Trophoblast cell (in vitro differentiated cells and primary cell): ENCODE measurements at regions not wholly inside any gene's neighbourhood (a gene's known extent, or its start where the extent isn't known, plus 50 kb on each side); places are given as distances from the start of the nearest gene placed in this dataset.

Experiments
- DNase-seq, 2 donors: peaks; one replicate each; pipeline ENCODE4 v3.0.0-alpha.2; 2016
- H2AFZ ChIP-seq: 2 replicates; pipeline ENCODE4 v1.6.1; 2013; ENCODE audit warnings: low read length, moderate library complexity, mild to moderate bottlenecking; ENCODE audit not compliant: insufficient read depth, poor library complexity
- H2AK5ac ChIP-seq: 2 replicates; pipeline ENCODE4 v1.6.1; 2013; ENCODE audit warnings: mild to moderate bottlenecking, low read length
- H2BK120ac ChIP-seq: 2 replicates; pipeline ENCODE4 v1.6.1; 2013; ENCODE audit warnings: low read length, mild to moderate bottlenecking, moderate library complexity; ENCODE audit not compliant: insufficient read depth, poor library complexity
- H2BK12ac ChIP-seq: 2 replicates; pipeline ENCODE4 v1.6.1; 2013; ENCODE audit warnings: mild to moderate bottlenecking, low read length, moderate library complexity
- H2BK5ac ChIP-seq: 2 replicates; pipeline ENCODE4 v1.6.1; 2013; ENCODE audit warnings: low read length, low read depth, moderate library complexity, mild to moderate bottlenecking; ENCODE audit not compliant: poor library complexity
- H3K14ac ChIP-seq: 2 replicates; pipeline ENCODE4 v1.6.1; 2013; ENCODE audit warnings: mild to moderate bottlenecking, low read length
- H3K18ac ChIP-seq: 2 replicates; pipeline ENCODE4 v1.6.1; 2013; ENCODE audit warnings: mild to moderate bottlenecking, low read length
- H3K23ac ChIP-seq: 2 replicates; pipeline ENCODE4 v1.6.1; 2013; ENCODE audit warnings: low read length
- H3K27ac ChIP-seq: 2 replicates; pipeline ENCODE4 v1.5.1; 2013; ENCODE audit warnings: low read depth, mild to moderate bottlenecking, inconsistent platforms, low read length, moderate library complexity
- H3K27me3 ChIP-seq: 2 replicates; pipeline ENCODE4 v1.6.1; 2013; ENCODE audit warnings: inconsistent platforms, mild to moderate bottlenecking, low read length, moderate library complexity; ENCODE audit not compliant: insufficient read depth
- H3K36me3 ChIP-seq, 2 experiments: 1 replicate in 1 of 2; 2 replicates in 1 of 2; pipeline ENCODE4 v1.6.1; 2013; ENCODE audit warnings: low read length in 2 of 2, mild to moderate bottlenecking in 2 of 2, moderate library complexity in 1 of 2; ENCODE audit not compliant: insufficient read depth in 2 of 2, control insufficient read depth in 1 of 2
- H3K4ac ChIP-seq: 2 replicates; pipeline ENCODE4 v1.6.1; 2013; ENCODE audit warnings: low read depth, mild to moderate bottlenecking, low read length, moderate library complexity
- H3K4me1 ChIP-seq, 2 experiments: 1 replicate in 1 of 2; 2 replicates in 1 of 2; pipeline ENCODE4 v1.6.1; 2013; ENCODE audit warnings: low read length in 2 of 2, mild to moderate bottlenecking in 2 of 2, moderate library complexity in 1 of 2; ENCODE audit not compliant: insufficient read depth in 2 of 2, control insufficient read depth in 1 of 2
- H3K4me2 ChIP-seq: 2 replicates; pipeline ENCODE4 v1.6.1; 2013; ENCODE audit warnings: inconsistent platforms, mild to moderate bottlenecking, low read length, moderate library complexity
- H3K4me3 ChIP-seq: 2 replicates; pipeline ENCODE4 v1.5.1; 2013; ENCODE audit warnings: mild to moderate bottlenecking, low read depth, low read length, inconsistent platforms
- H3K79me1 ChIP-seq: one replicate; pipeline ENCODE4 v1.6.1; 2013; ENCODE audit warnings: low read length
- H3K79me2 ChIP-seq: 2 replicates; pipeline ENCODE4 v1.6.1; 2013; ENCODE audit warnings: low read length, mild to moderate bottlenecking; ENCODE audit not compliant: control insufficient read depth, insufficient read depth, poor library complexity
- H3K9ac ChIP-seq: 2 replicates; pipeline ENCODE4 v1.6.1; 2013; ENCODE audit warnings: mild to moderate bottlenecking, low read length
- H3K9me3 ChIP-seq: 2 replicates; pipeline ENCODE4 v1.6.1; 2013; ENCODE audit warnings: low read depth, mild to moderate bottlenecking, control low read depth, inconsistent platforms, low read length; ENCODE audit not compliant: insufficient read depth
- H4K12ac ChIP-seq: 2 replicates; pipeline ENCODE4 v1.6.1; 2013; ENCODE audit warnings: low read depth, mild to moderate bottlenecking, low read length, moderate library complexity
- H4K8ac ChIP-seq: 2 replicates; pipeline ENCODE4 v1.6.1; 2013; ENCODE audit warnings: low read depth, mild to moderate bottlenecking, low read length, moderate library complexity
- H4K91ac ChIP-seq: one replicate; pipeline ENCODE4 v1.6.1; 2013; ENCODE audit warnings: low read depth, mild to moderate bottlenecking, low read length, moderate library complexity
- WGBS: extraction: QIAGEN DNeasy Blood & Tissue Kit; methylation state at CpG from one replicate; pipeline ENCODE4 v1.1.7; 2013; ENCODE audit warnings: missing lambda C conversion rate; ENCODE audit not compliant: insufficient read length, insufficient coverage; ENCODE audit errors: extremely low coverage; 5-methylcytosine and 5-hydroxymethylcytosine counted together

GRCh38 chr18:6590326-6590725 lies 139.2 kb upstream of the ARHGAP28 start:
- H3K4me1 ChIP-seq: peaks cover 2 to 3% of the 10 kb centered on the region in 2 experiments
- no peak overlapping the region for H3K27ac ChIP-seq
- H2AK5ac ChIP-seq: no peak overlapping the region
- H4K91ac ChIP-seq: no peak overlapping the region
- H3K9me3 ChIP-seq: no peaks in the 10 kb centered on the region
- no CpG with 5 or more reads among the region's 3 CpGs for WGBS
- H3K79me1 ChIP-seq: no peaks in the 10 kb centered on the region
- H3K18ac ChIP-seq: no peak overlapping the region
- no peak overlapping the region for H2BK120ac ChIP-seq
- no peak overlapping the region for H2BK12ac ChIP-seq
- H3K79me2 ChIP-seq: no peaks in the 10 kb centered on the region
- H3K14ac ChIP-seq: no peak overlapping the region
- no peak overlapping the region for H3K23ac ChIP-seq
- no peaks in the 10 kb centered on the region for H3K36me3 ChIP-seq
- H3K4me3 ChIP-seq: no peak overlapping the region
- H2AFZ ChIP-seq: no peak overlapping the region
- no peaks in the 10 kb centered on the region for H3K27me3 ChIP-seq
- no peak overlapping the region for H4K8ac ChIP-seq
- peak in 1 of 2 donors; percentile 25 for DNase-seq
- no peak overlapping the region for H2BK5ac ChIP-seq
- no peak overlapping the region for H3K9ac ChIP-seq
- H4K12ac ChIP-seq: no peak overlapping the region
- no peak overlapping the region for H3K4ac ChIP-seq
- no peak overlapping the region for H3K4me2 ChIP-seq

- H2BK120ac ChIP-seq: no peak overlapping the region
- no peak overlapping the region for H3K4ac ChIP-seq
- no peak overlapping the region for H3K27ac ChIP-seq
- no peaks in the 10 kb centered on the region for H3K36me3 ChIP-seq
- no peaks in the 10 kb centered on the region for H3K27me3 ChIP-seq
- no peak overlapping the region for H3K9ac ChIP-seq
- H3K4me3 ChIP-seq: no peak overlapping the region
- no peaks in the 10 kb centered on the region for H3K9me3 ChIP-seq
- no peak overlapping the region for H3K4me2 ChIP-seq
- H4K8ac ChIP-seq: no peak overlapping the region
- peak; percentile 27 to 88 for DNase-seq
- H3K79me2 ChIP-seq: no peaks in the 10 kb centered on the region
- H3K4me1 ChIP-seq: peaks cover 2 to 3% of the 10 kb centered on the region in 2 experiments
- H3K79me1 ChIP-seq: no peaks in the 10 kb centered on the region
- no peak overlapping the region for H2BK5ac ChIP-seq
- H4K12ac ChIP-seq: no peak overlapping the region
- 100% methylated on average over 2 of the region's 4 CpGs for WGBS
- no peak overlapping the region for H2AK5ac ChIP-seq
- no peak overlapping the region for H3K23ac ChIP-seq
- H2BK12ac ChIP-seq: no peak overlapping the region
- no peak overlapping the region for H2AFZ ChIP-seq
- H3K18ac ChIP-seq: no peak overlapping the region
- H3K14ac ChIP-seq: no peak overlapping the region
- no peak overlapping the region for H4K91ac ChIP-seq
Measured at GRCh38 chr18:6591491-6591890, 138.0 kb upstream of the ARHGAP28 start.

GRCh38 chr18:6592522-6592921 lies 137.0 kb upstream of the ARHGAP28 start:
- WGBS: no CpG with 5 or more reads among the region's 2 CpGs
- no peaks in the 10 kb centered on the region for H3K79me1 ChIP-seq
- H2AK5ac ChIP-seq: no peak overlapping the region
- H4K8ac ChIP-seq: no peak overlapping the region
- H3K18ac ChIP-seq: no peak overlapping the region
- H3K4me2 ChIP-seq: no peak overlapping the region
- no peaks in the 10 kb centered on the region for H3K27me3 ChIP-seq
- DNase-seq: no peak
- no peak overlapping the region for H3K23ac ChIP-seq
- no peak overlapping the region for H2BK120ac ChIP-seq
- peaks cover 2 to 3% of the 10 kb centered on the region in 2 experiments for H3K4me1 ChIP-seq
- no peak overlapping the region for H2BK12ac ChIP-seq
- H3K14ac ChIP-seq: no peak overlapping the region
- no peaks in the 10 kb centered on the region for H3K79me2 ChIP-seq
- H2BK5ac ChIP-seq: no peak overlapping the region
- H3K4ac ChIP-seq: no peak overlapping the region
- no peak overlapping the region for H2AFZ ChIP-seq
- no peak overlapping the region for H3K4me3 ChIP-seq
- H3K36me3 ChIP-seq: no peaks in the 10 kb centered on the region
- no peak overlapping the region for H4K12ac ChIP-seq
- no peaks in the 10 kb centered on the region for H3K9me3 ChIP-seq
- no peak overlapping the region for H4K91ac ChIP-seq
- H3K9ac ChIP-seq: no peak overlapping the region
- H3K27ac ChIP-seq: no peak overlapping the region

- Histone ChIP-seq H3K27ac (no peak overlapping the region), H3K4me2 (no peak overlapping the region), H3K18ac (no peak overlapping the region), H3K4me3 (no peak overlapping the region), H2BK12ac (no peak overlapping the region), H3K9ac (no peak overlapping the region), H3K14ac (no peak overlapping the region), H4K8ac (no peak overlapping the region), H3K4ac (no peak overlapping the region), H2AFZ (no peak overlapping the region), H4K91ac (no peak overlapping the region), H3K36me3 (no peaks in the 10 kb centered on the region), H4K12ac (no peak overlapping the region), H2AK5ac (no peak overlapping the region), H2BK120ac (no peak overlapping the region), H3K79me2 (no peaks in the 10 kb centered on the region), H2BK5ac (no peak overlapping the region), H3K79me1 (no peaks in the 10 kb centered on the region), H3K4me1 (peaks cover 2 to 3% of the 10 kb centered on the region in 2 experiments), H3K9me3 (no peaks in the 10 kb centered on the region), H3K27me3 (no peaks in the 10 kb centered on the region), H3K23ac (no peak overlapping the region)
- no CpG with 5 or more reads among the region's 3 CpGs for WGBS
- no peak for DNase-seq
Measured at GRCh38 chr18:6593142-6593885, 136.2 kb upstream of the ARHGAP28 start.
